NCI-H82 (cell line): ENCODE measurements at regions not wholly inside any gene's neighbourhood (a gene's known extent, or its start where the extent isn't known, plus 50 kb on each side); places are given as distances from the start of the nearest gene placed in this dataset.

Experiments
- DNase-seq: peaks from one replicate; lab custom pipeline; 2025; lab: John Stamatoyannopoulos, UW

DNA sequence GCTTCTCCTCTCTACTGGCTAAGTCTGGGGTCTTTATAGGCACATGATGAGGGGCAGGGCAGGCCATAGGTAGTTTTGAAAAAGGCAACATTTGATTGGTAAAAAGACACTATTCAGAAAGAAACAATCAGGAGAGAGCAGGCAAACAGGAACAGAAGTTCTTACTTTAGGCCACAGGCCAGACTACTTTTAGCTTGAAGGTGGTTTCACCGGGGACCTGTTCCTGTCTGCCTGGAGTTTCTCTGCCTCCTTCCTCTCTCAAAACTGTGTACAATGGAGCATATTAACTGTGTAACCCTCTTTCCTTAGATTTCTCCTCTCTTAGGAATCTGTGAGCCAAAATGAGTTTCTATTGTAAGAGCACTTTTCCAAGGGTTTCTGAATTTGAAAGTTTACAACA, 167.9 kb upstream of the AVPR1A start:
- DNase-seq = no peak

DNA sequence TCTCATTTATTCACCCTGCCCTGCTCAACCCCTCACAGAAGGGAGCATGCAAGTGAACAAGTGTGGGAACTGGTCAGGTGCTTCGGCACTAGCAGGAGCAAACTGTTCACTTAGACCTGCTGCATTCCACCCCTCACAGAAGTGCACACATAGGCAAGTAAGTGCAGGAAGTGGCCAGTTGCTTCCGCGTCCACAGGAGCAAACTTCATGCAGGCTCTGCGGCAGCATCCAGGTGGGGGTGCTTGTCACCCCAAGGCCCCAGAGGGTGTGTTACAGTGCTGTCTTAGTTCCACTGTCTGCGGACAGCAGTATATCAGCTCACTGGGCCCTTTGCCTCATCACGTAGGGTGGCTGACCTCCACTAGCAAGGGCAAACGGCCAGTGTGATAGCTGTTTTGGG, 167.3 kb upstream of the AVPR1A start:
- no peak for DNase-seq

DNA sequence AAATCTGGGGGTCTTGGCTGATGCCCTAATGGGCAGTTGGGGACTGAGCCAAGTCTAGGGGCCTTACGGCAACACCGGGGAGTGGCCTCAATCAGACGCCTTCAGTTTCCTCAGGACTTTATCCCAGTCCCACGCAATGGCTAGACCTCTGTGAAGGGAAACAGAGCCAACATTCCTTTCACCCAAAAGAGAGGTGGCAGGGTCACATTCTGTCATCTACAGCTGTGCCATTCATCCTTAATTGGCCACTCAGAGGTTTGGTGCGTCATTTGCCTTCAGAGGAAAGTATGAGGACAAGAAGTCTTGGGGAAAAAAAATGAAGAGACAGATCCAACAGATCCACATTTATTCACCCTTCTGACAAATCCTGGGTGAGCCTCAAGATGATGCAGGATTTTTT, 166.9 kb upstream of the AVPR1A start:
- no peak for DNase-seq

DNA sequence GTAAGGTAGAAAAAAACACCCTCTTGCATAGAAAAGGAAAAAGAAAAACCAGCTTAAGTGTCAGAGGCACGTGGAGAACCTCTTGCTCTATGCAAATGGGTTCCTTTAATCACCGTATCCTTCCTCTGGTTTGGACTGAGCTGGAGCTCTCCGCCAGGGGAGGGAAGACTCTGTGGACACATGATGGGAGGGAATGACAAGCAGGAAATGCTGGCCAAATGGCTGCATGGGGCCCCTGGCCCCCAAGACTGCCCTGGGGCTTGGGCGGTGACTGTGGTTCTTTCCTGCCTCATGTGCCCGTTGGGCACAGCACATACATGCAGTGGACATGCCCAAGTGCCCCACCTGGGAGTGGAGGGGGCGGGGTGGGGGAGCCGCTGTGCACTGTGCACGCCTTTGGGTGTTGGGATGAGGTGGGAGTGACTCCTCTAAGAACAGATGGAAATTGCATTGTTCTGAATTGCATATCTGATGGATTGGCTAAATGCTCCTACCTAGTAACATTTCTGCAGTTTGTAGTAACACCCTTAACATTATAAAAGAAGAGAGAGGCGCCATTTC, 166.4 kb upstream of the AVPR1A start:
- no peak for DNase-seq

DNA sequence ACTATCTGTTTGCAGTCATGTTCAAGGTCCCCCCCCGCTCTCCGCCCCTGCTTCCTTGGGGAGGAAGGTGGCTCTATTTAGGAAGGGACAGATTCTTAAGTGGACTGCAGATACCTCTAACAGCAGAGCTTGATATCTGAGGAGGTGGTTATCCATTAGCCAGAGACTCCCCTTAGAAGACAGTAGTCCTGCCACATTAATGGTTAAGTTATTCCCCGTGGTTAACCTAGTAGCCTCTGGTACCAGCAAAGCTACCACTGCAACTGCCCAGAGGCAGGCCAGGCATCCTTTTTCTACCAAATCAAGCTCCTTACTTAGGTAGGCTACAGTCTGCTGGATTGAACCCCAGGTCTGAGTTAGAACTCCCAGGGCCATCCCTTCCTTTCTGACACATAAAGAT, 162.1 kb upstream of the AVPR1A start:
- DNase-seq = no peak

DNA sequence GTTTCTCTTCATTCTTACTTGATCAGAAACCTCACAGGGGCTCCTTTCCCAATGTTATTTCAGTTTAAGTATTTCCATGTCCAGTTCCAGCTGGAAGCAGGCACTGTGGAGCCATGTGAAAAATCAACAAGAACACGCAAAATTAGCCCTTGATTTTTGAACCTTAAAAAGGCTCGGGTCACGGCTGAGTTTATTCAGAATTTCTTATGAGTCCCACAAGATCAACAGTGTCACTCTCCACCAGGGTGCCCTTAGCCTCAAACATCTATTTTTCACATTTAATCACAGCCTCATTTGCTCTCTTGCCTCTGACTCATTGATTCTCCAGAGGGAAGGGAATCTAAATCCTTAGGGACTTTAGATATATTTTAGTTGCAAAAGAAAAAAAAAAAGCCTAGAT, 157.7 kb upstream of the AVPR1A start:
- DNase-seq = no peak

DNA sequence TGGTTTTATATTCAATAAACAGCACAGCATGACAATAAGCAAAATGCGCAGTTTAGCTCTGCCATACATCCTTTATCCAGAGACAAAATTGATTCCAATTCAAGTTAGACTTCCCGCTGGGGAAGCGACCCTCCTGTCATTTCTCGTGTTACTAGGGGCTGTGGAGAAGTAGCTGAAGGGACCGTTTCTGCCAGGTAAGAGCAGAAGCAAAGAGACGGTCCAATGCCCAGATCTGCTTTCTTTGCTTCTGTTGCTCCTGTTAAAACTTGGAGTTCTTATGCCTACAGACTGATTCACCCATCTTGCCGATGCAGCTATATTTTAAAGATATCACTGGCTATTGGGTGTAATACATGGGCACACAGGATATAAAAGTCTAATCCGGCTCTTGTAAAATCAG, 156.8 kb upstream of the AVPR1A start:
- no peak for DNase-seq

DNA sequence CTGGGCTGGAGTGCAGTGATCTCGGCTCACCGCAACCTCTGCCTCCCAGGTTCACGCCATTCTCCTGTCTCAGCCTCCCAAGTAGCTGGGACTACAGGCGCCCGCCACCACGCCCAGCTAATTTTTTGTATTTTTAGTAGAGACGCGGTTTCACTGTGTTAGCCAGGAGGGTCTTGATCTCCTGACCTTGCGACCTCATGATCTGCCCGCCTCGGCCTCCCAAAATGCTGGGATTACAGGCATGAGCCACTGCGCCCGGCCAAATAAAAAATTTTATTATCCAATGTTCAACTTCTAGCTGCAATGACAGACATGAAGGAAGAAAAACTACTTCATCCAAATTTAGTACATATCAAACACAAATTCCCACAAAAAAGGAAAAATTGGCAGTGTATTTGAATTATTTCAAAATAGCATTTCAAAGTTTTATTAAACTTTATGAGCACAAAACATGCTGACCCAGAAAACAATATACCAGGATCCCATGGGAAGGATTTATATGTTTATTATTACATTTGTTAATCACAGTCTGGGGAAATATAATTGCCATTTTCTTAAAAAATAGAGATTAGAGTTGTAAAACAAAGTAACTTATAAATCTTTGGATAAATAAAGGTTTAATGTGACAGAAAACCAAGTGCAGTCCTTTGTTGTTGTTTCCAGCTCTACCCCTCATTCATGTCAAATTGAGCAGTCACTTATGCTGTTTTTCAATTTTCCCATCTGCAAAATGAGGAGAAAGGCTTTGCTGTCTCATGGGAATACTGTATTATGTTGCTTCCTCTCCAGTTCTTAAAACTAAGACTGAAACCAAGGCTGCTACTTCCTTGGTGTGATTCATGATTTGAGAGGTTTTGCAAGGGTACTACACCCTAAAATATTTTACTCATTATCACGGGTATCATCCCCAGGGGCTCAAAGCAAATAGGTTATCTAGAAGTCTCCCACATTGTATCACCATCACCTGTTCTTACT, 155.2 kb upstream of the AVPR1A start:
- no peak for DNase-seq

DNA sequence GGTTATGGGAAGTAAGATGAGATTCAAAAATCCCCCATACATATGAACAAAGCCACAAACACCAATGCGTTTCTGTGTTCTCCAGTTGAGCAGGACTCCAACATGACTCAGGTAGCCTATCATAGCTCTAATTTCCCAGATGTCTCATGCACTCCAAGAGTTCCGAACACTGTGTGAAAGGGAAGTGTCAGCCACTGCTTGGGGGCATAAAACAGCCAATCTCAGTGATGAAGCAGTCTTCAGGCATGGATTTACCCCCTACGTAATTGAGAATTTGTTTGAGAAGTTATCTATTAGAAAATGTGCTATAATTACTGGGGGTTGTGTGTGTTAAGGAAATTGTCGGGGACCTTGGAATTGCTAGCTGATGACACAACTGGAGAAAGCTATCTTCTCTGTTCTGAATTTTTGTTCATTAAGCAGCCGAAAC, 153.9 kb upstream of the AVPR1A start:
- no peak for DNase-seq

DNA sequence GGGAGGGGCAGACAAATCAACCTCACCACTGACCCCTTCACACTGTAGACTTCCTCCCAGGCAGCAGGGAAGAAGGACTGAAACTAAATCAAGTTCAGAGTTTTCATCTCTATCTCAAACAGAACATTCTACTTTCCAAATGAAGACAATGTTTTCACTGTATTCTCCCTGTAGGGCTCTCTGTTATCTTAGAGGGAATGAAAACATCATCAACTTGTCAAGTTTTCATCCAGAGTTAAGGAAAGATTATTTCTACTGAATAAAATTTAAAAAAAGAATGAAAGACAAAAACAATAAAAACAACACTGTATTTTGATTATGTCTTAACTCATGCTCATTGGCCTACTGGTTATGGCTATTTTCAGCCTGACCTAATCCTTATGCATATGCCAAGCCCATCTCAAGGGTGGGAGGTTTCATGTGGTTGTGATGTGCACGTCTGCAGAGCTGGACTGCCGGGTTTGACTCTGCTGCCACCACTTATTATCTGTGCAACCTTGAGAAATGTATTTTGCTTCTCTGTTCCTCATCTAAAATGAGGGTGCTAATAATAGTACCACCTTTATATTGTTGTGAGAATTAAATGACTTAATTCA, 152.0 kb upstream of the AVPR1A start:
- DNase-seq = no peak

DNA sequence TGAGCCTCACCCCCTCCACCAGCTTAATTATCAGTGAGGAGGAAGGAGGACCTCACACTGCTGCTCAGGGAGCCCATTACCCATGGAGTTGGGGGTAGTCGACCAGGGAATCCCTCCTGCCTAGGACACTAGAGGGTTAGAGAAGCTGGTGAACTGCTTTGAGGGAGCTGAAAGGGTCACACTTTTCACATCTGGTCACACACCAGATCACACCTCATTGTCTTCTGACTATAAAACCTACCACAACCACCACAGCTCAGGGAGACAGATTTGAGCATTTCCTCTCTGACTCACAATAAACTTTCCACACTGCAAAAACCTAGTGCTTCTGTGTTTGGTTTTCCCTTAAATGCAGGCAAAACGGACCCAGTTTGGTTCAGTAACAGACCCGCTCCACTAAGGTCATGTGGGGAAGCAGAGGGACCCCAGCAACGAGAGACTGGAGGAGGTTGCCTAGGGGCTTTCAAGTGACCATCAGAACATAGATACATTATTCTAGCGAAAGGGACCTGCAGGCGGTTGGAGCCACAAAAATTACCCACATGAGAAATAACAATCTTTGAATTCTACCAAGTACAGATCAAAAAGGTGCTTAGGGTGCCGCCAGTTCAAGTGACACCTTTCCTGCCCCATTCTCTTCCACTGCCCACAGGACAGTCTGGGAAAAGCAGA, 151.4 kb upstream of the AVPR1A start:
- no peak for DNase-seq

DNA sequence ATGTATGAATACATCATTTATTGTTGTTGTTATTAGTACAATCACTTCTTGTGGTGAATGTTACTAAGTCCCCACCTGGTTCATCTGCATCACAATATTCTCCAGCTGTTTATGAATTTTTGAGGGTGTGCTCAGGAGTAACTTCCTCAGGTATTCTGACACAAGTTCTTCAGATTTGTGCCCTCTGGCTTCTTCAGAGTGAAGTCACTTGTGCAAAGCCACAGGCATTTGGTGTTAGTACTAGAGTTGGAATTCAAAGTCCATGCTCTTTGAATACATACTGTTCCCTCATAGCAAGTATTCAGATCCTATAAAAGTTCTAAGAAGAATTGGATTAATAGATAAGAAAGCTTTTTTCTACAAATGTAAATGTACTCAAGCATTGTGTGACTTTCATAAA, 150.3 kb upstream of the AVPR1A start:
- no peak for DNase-seq

DNA sequence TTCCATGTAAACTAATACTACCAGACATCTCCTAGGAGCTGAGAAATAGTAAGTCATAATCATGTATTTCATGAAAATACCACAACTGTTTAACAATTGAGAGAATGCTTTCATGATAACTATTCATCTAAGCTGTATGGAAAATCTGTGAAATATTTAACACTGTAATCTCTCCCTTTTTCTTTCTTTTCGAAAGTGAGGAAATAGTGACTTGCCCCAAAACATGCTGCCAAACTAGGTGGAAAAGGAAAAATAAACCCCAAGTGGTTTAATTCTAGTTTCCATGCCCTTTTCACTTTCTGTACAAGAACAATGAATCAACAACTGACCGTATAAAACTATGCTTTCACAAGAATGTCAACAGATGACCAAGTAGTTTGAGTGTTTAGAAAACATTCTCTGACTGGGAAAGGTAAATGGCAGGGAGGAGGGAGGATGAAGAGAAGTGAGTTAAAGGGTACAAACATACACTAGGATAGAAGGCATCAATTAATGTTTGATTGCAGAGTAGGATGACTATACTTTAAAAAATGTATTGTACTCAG, 147.5 kb upstream of the AVPR1A start:
- DNase-seq = no peak

DNA sequence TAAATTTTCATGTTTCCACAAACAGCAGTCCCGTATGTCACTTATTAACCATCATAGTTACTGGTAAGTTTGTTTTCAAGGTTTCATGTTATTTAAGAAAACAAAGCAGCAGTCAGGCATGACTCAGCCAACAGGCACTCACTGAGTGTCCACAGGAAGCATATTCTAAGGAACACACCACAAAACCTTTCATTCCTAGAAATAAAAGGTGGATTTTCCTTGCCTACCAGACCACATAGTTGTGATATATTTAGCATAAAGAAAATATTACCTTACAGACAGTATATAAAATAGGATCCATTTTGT, 143.3 kb upstream of the AVPR1A start:
- no peak for DNase-seq

DNA sequence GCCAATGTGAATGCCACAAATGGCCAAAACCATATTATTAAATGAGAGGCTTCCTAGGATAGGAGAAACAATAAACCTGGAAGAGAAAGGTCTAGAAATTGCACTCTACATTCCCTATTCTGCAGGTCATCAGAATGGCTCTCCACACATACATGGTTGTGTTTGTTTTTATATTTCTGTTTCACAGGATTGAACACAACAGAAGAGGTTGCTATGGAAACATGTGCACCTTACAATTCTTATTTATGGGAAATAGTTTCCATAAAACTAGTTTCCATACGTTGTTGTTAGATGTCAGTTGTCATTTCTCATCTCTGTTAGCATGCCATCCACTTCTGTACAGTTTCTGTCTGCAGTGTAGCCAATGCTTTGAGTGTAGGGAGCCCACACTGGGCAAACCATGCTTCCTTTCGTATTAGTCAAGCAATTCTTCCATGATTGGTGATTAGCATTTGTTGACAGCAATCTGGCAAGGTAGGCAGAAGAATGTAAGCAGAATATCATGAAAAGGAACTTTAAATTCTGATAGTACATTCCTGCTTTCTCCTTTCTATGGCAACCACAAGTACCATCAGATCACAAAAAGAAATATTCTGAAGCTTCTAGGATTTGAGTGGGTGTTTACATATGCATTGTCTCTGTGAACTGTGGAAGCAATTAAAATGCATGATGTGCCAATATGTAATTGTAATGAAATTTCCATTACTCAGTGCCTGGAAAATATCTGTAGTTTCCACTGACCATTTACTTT, 141.6 kb upstream of the AVPR1A start:
- DNase-seq = no peak

DNA sequence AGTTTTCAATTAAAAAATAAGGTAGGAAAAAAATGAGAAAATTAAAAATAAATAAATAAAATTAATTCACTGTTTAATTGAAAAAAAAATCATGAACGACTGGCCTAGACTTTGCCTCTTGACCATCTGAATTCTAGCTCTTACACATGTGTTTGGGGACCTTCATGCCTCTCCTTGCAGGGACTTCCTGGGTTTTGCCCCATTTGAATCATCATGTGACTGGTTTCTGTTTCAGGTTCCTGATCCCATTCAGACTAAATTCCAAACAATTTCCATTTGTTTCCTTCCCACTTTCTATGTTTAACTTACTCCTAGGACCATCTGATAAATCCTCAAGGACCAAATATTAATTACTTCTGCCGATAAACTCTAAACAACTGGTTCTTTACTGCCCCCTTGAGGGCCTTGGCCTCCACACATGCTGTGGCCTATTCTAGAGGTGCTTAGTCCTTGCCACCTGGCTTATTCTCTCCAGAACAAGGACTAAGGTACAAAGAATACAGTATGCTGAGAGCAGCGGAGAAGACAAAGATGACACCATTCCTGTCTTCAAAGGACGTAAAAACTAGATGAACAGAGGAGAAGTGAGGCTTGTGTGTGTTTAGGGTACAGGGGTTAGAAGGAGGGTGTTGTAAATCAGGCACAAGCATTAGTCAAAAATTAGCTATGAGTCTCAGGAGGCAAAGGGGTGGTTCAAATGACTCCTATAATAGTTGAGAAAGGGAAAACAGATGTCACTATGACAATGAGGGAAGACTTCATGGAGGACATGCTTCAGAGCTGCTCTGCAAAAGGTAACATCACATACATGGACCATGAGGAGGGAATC, 125.8 kb upstream of the AVPR1A start:
- DNase-seq = peak; percentile 75

DNA sequence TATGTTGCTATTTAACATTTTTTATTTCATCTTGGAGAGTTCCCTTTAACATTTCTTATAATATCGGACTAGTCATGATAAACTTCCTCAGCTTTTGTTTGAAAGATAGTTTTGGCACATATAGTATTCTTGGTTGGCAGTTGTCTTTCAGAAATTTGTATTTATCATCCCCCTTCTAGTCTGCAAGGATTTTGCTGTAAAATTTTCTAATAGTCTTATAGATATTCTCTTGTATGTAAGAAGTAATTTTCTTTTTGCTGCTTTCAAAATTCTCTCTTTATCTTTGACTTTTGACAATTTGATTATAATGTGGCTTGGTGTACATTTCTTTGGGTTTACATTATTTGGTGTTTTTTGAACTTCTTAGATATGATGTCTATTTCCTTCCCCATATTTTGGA, 116.0 kb upstream of the AVPR1A start:
- no peak for DNase-seq

DNA sequence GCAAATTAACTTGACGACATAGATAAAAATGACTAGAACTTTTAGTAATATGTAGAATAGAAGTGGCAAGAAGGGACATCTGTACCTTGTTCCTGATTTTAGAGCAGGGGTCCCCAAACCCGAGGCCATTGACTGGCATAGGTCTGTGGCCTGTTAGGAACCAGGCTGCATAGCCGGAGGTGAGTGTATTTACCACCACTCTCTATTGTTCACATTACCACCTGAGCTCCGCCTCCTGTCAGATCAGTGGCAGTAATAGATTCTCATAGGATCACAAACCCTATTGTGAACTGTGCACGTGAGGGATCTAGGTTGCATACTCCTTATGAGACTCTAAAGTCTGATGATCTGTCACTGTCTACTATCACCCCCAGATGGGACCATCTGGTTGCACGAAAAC, 113.6 kb upstream of the AVPR1A start:
- no peak for DNase-seq

DNA sequence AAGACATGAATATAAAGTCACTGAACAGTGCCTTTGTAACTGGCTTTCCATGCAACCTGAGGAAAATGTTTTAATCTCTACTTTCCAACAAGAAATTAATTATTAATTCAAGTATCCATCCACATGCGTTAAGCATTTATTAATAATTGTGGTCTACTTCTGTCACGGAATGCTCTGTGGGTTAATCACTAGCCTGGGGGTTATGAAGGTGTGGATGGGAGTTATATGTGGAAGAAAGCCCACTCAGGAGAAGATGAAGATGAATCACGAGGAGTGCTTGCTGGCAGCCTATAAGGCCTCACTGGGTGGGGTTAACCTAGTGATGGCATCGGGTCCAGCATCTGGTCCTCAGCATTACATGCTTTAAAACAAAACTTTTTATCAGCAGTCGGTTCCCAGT, 99.5 kb upstream of the AVPR1A start:
- DNase-seq = no peak

DNA sequence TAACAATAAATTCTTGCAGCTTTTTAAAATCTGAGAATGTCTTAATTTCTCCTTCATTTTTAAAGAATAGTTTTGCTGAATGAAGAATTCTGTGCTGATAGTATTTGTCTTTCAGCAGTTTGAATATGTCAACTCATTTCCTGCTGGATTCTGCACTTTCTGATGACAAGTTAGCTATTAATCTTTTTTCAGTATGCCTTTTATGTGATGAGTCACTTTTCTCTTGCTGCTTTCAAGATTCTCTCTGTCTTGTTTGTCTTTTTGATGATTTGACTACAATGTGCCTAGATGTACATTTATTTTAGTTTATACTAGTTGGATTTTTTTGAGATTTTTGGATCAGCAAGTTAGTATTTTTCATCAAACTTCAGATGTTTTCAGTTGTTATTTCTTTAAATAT, 87.9 kb upstream of the AVPR1A start:
- DNase-seq = no peak

DNA sequence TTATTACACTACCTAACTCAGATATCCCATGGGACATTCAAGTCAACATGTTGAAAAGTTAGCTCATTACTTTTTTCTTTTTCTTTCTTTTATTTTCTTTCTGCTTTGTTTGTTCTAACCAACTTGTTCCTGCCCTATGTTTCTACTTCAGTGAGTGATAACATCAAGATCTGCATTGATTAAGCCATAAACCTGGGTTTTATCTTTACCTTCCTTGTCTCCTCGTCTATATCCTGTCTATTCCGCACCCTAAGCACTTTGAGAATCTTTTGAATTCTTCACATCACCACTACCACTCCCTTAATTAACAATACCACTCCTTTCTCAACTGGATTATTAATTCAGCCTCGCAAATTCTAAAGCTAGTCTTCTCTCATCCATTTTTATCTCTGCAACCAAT, 81.9 kb upstream of the AVPR1A start:
- DNase-seq = no peak
